SK-N-SH (cell line): ENCODE measurements at regions not wholly inside any gene's neighbourhood (a gene's known extent, or its start where the extent isn't known, plus 50 kb on each side); places are given as distances from the start of the nearest gene placed in this dataset.
A peak's percentile ranks its signal among the peaks of the same experiment; 100 is the strongest.

Experiments
- CTCF ChIA-PET: fragments of 300-600, 350-600 bp; formaldehyde crosslinking; extraction: SDS; loops from one replicate; lab custom pipeline; 2021; lab: Yijun Ruan, JAX
- POLR2A ChIA-PET: fragments of 350-600 bp; sonication (Branson Sonifier 250); formaldehyde crosslinking; extraction: SDS; loops from one replicate; lab custom pipeline; 2020; ENCODE audit warnings: antibody characterized with exemption, inconsistent platforms; lab: Yijun Ruan, JAX
- DNase-seq: peaks from one replicate; pipeline ENCODE4 v3.0.0; 2012
- H2AFZ ChIP-seq: fragments of 200-600 bp; sonication (generic); 2 replicates; pipeline ENCODE4 v1.8.1; 2016; ENCODE audit warnings: antibody characterized with exemption, mild to moderate bottlenecking, low read depth
- H3F3A ChIP-seq: fragments of 200-600 bp; sonication (generic); replicated peaks from 2 replicates; pipeline ENCODE3; 2016; ENCODE audit warnings: antibody characterized with exemption, mild to moderate bottlenecking; ENCODE audit not compliant: insufficient read depth
- H3K27ac ChIP-seq, 2 experiments: fragments of 200-500 bp in 1 of 2; fragments of 200-600 bp in 1 of 2; sonication (Bioruptor generic) in 1 of 2; sonication (generic), shearing (Covaris generic) in 1 of 2; 2 replicates each; pipeline versions ENCODE4 v1.5.1 to v1.6.1; 2014 to 2016; ENCODE audit warnings: low read depth in 2 of 2, inconsistent platforms in 1 of 2, low read length in 1 of 2, mild to moderate bottlenecking in 1 of 2, mixed read lengths in 1 of 2
- H3K27me3 ChIP-seq: fragments of 200-600 bp; sonication (generic), shearing (Covaris generic); 2 replicates; pipeline ENCODE4 v1.6.1; 2016; ENCODE audit warnings: mixed run types; ENCODE audit not compliant: insufficient read depth
- H3K36me3 ChIP-seq, 2 experiments: fragments of 200-500 bp in 1 of 2; fragments of 200-600 bp in 1 of 2; sonication (Bioruptor generic) in 1 of 2; sonication (generic) in 1 of 2; replicated peaks in 1 of 2; 2 replicates each; pipeline versions ENCODE3 to v1.5.1; 2014 to 2016; ENCODE audit warnings: low read length in 1 of 2, mild to moderate bottlenecking in 1 of 2; ENCODE audit not compliant: insufficient read depth in 2 of 2, control insufficient read depth in 1 of 2
- H3K4me1 ChIP-seq, 2 experiments: fragments of 200-500 bp in 1 of 2; fragments of 200-600 bp in 1 of 2; sonication (Bioruptor generic) in 1 of 2; sonication (generic), shearing (Covaris generic) in 1 of 2; 2 replicates each; pipeline versions ENCODE4 v1.5.1 to v1.6.1; 2014 to 2016; ENCODE audit warnings: low read depth in 1 of 2, low read length in 1 of 2, mixed run types in 1 of 2; ENCODE audit not compliant: insufficient read depth in 2 of 2, control insufficient read depth in 1 of 2
- H3K4me2 ChIP-seq: fragments of 200-600 bp; sonication (generic), shearing (Covaris generic); 2 replicates; pipeline ENCODE4 v1.6.1; 2017; ENCODE audit warnings: mixed run types
- H3K4me3 ChIP-seq, 2 experiments: fragments of 200-500 bp in 1 of 2; fragments of 200-600 bp in 1 of 2; sonication (Bioruptor generic) in 1 of 2; sonication (generic), shearing (Covaris generic) in 1 of 2; 2 replicates each; pipeline versions ENCODE4 v1.5.1 to v1.8.1; 2014 to 2016; ENCODE audit warnings: low read depth in 2 of 2, inconsistent platforms in 1 of 2, low read length in 1 of 2, mild to moderate bottlenecking in 1 of 2, mixed read lengths in 1 of 2, moderate library complexity in 1 of 2
- H3K79me2 ChIP-seq: fragments of 200-600 bp; sonication (generic); 2 replicates; pipeline ENCODE4 v1.8.1; 2017; ENCODE audit warnings: mild to moderate bottlenecking; ENCODE audit not compliant: insufficient read depth
- H3K9ac ChIP-seq: fragments of 200-600 bp; sonication (generic); 2 replicates; pipeline ENCODE4 v1.6.1; 2017; ENCODE audit warnings: mixed run types
- H3K9me2 ChIP-seq: fragments of 200-600 bp; sonication (generic); 2 replicates; pipeline ENCODE4 v1.6.1; 2017; ENCODE audit warnings: mixed run types
- H3K9me3 ChIP-seq: fragments of 200-600 bp; sonication (generic); 2 replicates; pipeline ENCODE4 v1.6.1; 2017; ENCODE audit warnings: mixed run types, mild to moderate bottlenecking, moderate library complexity
- H4K20me1 ChIP-seq: fragments of 200-600 bp; sonication (generic); 2 replicates; pipeline ENCODE4 v1.6.1; 2017; ENCODE audit warnings: mild to moderate bottlenecking, mixed run types; ENCODE audit not compliant: insufficient read depth
- CHD2 ChIP-seq: fragments of 150-350 bp; IDR thresholded peaks from 2 replicates; pipeline ENCODE4 v1.6.1; 2018; ENCODE audit warnings: low read length; ENCODE audit not compliant: partially characterized antibody
- EP300 ChIP-seq, 2 experiments: IDR thresholded peaks; 2 replicates each; pipeline versions ENCODE4 v1.4.0 to v1.6.1; 2012; ENCODE audit warnings: borderline replicate concordance in 1 of 2, low read depth in 1 of 2, low read length in 1 of 2
- EZH2phosphoT487 ChIP-seq: fragments of 200-600 bp; sonication (generic); IDR thresholded peaks from 2 replicates; pipeline ENCODE4 v1.6.1; 2017; ENCODE audit warnings: low read depth, mixed run types, mild to moderate bottlenecking, antibody characterized with exemption, moderate library complexity, borderline replicate concordance
- FOSL2 ChIP-seq: IDR thresholded peaks from 2 replicates; pipeline ENCODE4 v1.4.0; 2012; ENCODE audit warnings: low read depth, mild to moderate bottlenecking, moderate library complexity, borderline replicate concordance
- FOXM1 ChIP-seq: IDR thresholded peaks from 2 replicates; pipeline ENCODE4 v1.4.0; 2012; ENCODE audit warnings: low read depth, mild to moderate bottlenecking
- GATA2 ChIP-seq: sonication (generic); formaldehyde crosslinking; IDR thresholded peaks from 2 replicates; pipeline ENCODE4 v1.5.0; 2020; ENCODE audit warnings: mild to moderate bottlenecking, missing genetic modification reagents
- JUND ChIP-seq: IDR thresholded peaks from 2 replicates; pipeline ENCODE4 v1.4.0; 2012
- MXI1 ChIP-seq: IDR thresholded peaks from 2 replicates; pipeline ENCODE4 v1.6.1; 2012; ENCODE audit warnings: mild to moderate bottlenecking, low read depth, low read length, improper control_type of control experiment
- NFIC ChIP-seq: IDR thresholded peaks from 2 replicates; pipeline ENCODE4 v1.4.0; 2012; ENCODE audit warnings: borderline replicate concordance
- POLR2AphosphoS5 ChIP-seq: IDR thresholded peaks from 2 replicates; pipeline ENCODE4 v1.6.1; 2012; ENCODE audit warnings: low read depth, low read length
- RAD21 ChIP-seq: IDR thresholded peaks from 2 replicates; pipeline ENCODE4 v1.6.1; 2012; ENCODE audit warnings: mild to moderate bottlenecking, low read length
- RCOR1 ChIP-seq: fragments of 150-350 bp; IDR thresholded peaks from 2 replicates; pipeline ENCODE4 v1.6.1; 2017; ENCODE audit warnings: antibody characterized with exemption, low read length
- RXRA ChIP-seq: IDR thresholded peaks from 2 replicates; pipeline ENCODE4 v1.4.0; 2012; ENCODE audit warnings: low read depth, mild to moderate bottlenecking, borderline replicate concordance
- SMC3 ChIP-seq: IDR thresholded peaks from 2 replicates; pipeline ENCODE4 v1.6.1; 2012; ENCODE audit warnings: low read depth, low read length, improper control_type of control experiment
- TAF1 ChIP-seq: IDR thresholded peaks from 2 replicates; pipeline ENCODE4 v1.6.1; 2012; ENCODE audit warnings: low read depth, mild to moderate bottlenecking, low read length, moderate library complexity, borderline replicate concordance
- TCF12 ChIP-seq: IDR thresholded peaks from 2 replicates; pipeline ENCODE4 v1.4.0; 2012
- TEAD4 ChIP-seq: IDR thresholded peaks from 2 replicates; pipeline ENCODE4 v1.4.0; 2012; ENCODE audit warnings: mild to moderate bottlenecking, borderline replicate concordance; ENCODE audit not compliant: insufficient read depth
- USF2 ChIP-seq: fragments of 150-350 bp; IDR thresholded peaks from 2 replicates; pipeline ENCODE4 v1.6.1; 2017; ENCODE audit warnings: antibody characterized with exemption, low read length, low read depth, borderline replicate concordance
- YY1 ChIP-seq: IDR thresholded peaks from 2 replicates; pipeline ENCODE4 v1.4.0; 2012; ENCODE audit warnings: low read depth, mild to moderate bottlenecking
- WGBS: methylation state at CpG from one replicate; pipeline ENCODE4 v1.1.6; 2017; ENCODE audit warnings: low lambda C conversion rate; 5-methylcytosine and 5-hydroxymethylcytosine counted together
- TF ChIP-seq, protein P1 (sequence below): IDR thresholded peaks from 2 replicates; pipeline ENCODE4 v1.4.0; 2012; ENCODE audit warnings: low read depth, borderline replicate concordance
- TF ChIP-seq, protein P2 (sequence below): fragments of 150-350 bp; IDR thresholded peaks from 2 replicates; pipeline ENCODE4 v1.6.1; 2016; ENCODE audit warnings: mild to moderate bottlenecking, low read depth, low read length

DNA sequence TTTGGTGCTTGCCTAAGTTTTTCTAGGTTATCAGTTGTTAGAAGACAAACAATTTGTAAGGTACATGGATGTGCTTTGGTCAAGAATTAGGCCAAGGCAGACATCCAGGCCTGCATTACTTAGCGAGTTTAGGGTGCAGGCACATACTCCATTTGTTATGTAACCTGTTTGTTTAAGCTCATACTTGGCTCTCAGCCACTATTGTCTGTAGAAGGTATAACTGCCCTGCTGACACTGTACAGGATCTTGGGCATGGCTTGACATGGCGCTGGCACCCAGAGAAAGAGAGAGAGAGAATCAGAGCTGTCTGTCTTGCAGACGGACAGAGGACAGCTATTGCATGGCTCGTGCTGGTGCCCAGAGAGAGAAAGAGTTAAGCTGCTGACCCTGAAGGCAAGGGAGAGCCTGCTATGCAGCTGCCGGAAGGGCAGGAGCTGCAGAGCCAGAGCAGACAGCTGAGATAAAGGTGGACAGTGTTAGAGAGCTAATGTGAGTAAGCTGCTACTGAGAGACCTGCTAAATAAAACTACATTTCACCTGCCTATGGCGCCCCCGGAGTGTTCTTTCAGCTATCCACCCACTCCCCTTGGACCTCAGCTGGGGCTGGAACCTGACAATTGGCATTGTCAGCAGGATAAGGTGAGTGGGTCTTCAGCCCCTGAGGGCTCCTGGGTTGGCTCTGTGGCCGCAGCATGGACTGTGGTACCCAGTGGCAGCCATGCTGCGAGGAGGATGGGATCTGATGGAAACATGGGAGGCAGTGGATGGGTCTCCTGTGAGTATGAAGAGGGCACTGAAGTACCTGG, 120.9 kb upstream of the TMEM106B start:
- CTCF ChIA-PET: interaction anchor here (0.6 to 1.6 kb wide), 7 partner anchors 9 to 233 kb away, joined by 3 to 5 read pairs (median 4); partner anchors contain the start of gene TMEM106B
- Histone ChIP-seq H4K20me1 (no peaks in the 10 kb centered on the region), H3K9me2 (no peaks in the 10 kb centered on the region)
- WGBS: 54% methylated on average over 9 of the region's 9 CpGs
- no peak for TF ChIP-seq CHD2
- TF ChIP-seq TAF1: no peak
- TF ChIP-seq RCOR1: peak; percentile 41; the same call in 1 of the 2 replicates
- TF ChIP-seq MXI1: 0 out of 2 replicates have a peak, but pooled peaks have one; percentile 50
- peak; percentile 61; the same call in 1 of the 2 replicates for TF ChIP-seq GATA2 (CRISPR knock-in tag)
- no peak for TF ChIP-seq NFIC
- TF ChIP-seq RAD21: peak; percentile 32
- TF ChIP-seq FOSL2: no peak
- peak in 1 of 2 experiments; percentile 66; a peak in 2 of 4 replicates for TF ChIP-seq EP300 (IDR thresholded peaks at IDR 0.05; ENCODE audit: borderline replicate concordance in 1 of 2, low read depth in 1 of 2, low read length in 1 of 2)
- TF ChIP-seq TEAD4: no peak
- TF ChIP-seq, all 33 proteins: peak for 5
- no peaks in the 10 kb centered on the region for H3K79me2 ChIP-seq
- H3K27ac ChIP-seq: peak overlapping the region in 1 of 2 experiments; percentile 94; a peak in 2 of 4 replicates
- no peak overlapping the region for H3K9ac ChIP-seq
- H3K4me1 ChIP-seq: peaks cover 0 to 30% of the 10 kb centered on the region in 2 experiments; a peak in 2 of 4 replicates
- no peak overlapping the region for H3K4me2 ChIP-seq
- no peak overlapping the region for H2AFZ ChIP-seq
- no peaks in the 10 kb centered on the region for H3K27me3 ChIP-seq
- H3K9me3 ChIP-seq: no peaks in the 10 kb centered on the region
- POLR2A ChIA-PET: interaction anchor here (0.7 to 2.0 kb wide), 6 partner anchors 11 to 260 kb away, joined by 3 to 12 read pairs (median 4); partner anchors contain the start of gene TMEM106B
- H3K4me3 ChIP-seq: peak overlapping the region in 1 of 2 experiments; percentile 25; a peak in 1 of 4 replicates
- no peaks in the 10 kb centered on the region for H3F3A ChIP-seq
- peak; percentile 35 for DNase-seq
- no peaks in the 10 kb centered on the region for H3K36me3 ChIP-seq

GRCh38 chr7:12090757-12091221, 120.3 kb upstream of the TMEM106B start:
- CTCF ChIA-PET: interaction anchor here (1.0 to 1.6 kb wide), 8 partner anchors 10 to 232 kb away, joined by 3 to 5 read pairs (median 4); partner anchors contain the start of gene TMEM106B
- TF ChIP-seq, protein P1, sequence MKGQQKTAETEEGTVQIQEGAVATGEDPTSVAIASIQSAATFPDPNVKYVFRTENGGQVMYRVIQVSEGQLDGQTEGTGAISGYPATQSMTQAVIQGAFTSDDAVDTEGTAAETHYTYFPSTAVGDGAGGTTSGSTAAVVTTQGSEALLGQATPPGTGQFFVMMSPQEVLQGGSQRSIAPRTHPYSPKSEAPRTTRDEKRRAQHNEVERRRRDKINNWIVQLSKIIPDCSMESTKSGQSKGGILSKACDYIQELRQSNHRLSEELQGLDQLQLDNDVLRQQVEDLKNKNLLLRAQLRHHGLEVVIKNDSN: no peak
- no peak for TF ChIP-seq EZH2phosphoT487
- TF ChIP-seq RXRA: no peak
- no peak for TF ChIP-seq FOXM1
- no peak for TF ChIP-seq CHD2
- TF ChIP-seq SMC3: no peak
- no peak for TF ChIP-seq POLR2AphosphoS5
- no peak for TF ChIP-seq YY1
- TF ChIP-seq TAF1: no peak
- TF ChIP-seq JUND: no peak
- TF ChIP-seq USF2: no peak
- no peak for TF ChIP-seq TCF12
- TF ChIP-seq, protein P2, sequence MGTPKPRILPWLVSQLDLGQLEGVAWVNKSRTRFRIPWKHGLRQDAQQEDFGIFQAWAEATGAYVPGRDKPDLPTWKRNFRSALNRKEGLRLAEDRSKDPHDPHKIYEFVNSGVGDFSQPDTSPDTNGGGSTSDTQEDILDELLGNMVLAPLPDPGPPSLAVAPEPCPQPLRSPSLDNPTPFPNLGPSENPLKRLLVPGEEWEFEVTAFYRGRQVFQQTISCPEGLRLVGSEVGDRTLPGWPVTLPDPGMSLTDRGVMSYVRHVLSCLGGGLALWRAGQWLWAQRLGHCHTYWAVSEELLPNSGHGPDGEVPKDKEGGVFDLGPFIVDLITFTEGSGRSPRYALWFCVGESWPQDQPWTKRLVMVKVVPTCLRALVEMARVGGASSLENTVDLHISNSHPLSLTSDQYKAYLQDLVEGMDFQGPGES: no peak
- Histone ChIP-seq H3K27ac (peak overlapping the region in 1 of 2 experiments; percentile 94; a peak in 2 of 4 replicates), H3K9ac (no peak overlapping the region), H3K36me3 (no peaks in the 10 kb centered on the region), H2AFZ (no peak overlapping the region), H3K4me1 (peaks cover 0 to 30% of the 10 kb centered on the region in 2 experiments; a peak in 2 of 4 replicates), H4K20me1 (no peaks in the 10 kb centered on the region), H3K4me2 (no peak overlapping the region), H3K79me2 (no peaks in the 10 kb centered on the region), H3F3A (no peaks in the 10 kb centered on the region), H3K9me2 (no peaks in the 10 kb centered on the region), H3K27me3 (no peaks in the 10 kb centered on the region), H3K9me3 (no peaks in the 10 kb centered on the region), H3K4me3 (peak overlapping the region in 1 of 2 experiments; percentile 25; a peak in 1 of 4 replicates)
- peak; percentile 32 for DNase-seq
- POLR2A ChIA-PET: interaction anchor here (0.6 to 2.0 kb wide), 7 partner anchors 11 to 1347 kb away, joined by 3 to 12 read pairs (median 4); partner anchors contain the start of gene TMEM106B
- WGBS: 70% methylated on average over 5 of the region's 5 CpGs
